ENCODE measurements at regions not wholly inside any gene's neighbourhood (a gene's known extent, or its start where the extent isn't known, plus 50 kb on each side); places are given as distances from the start of the nearest gene placed in this dataset.

GRCh38 chr7:32262315-32262714 is 192.1 kb upstream of the PDE1C start:
- DNase-seq: no peak

GRCh38 chr7:32259931-32260596 is 189.9 kb upstream of the PDE1C start:
- no peak for DNase-seq

- no peak for DNase-seq
Measured at GRCh38 chr7:32258265-32258664, 188.1 kb upstream of the PDE1C start.

GRCh38 chr7:32257621-32258020 is 187.4 kb upstream of the PDE1C start:
- no peak for DNase-seq

- no peak for DNase-seq
Measured at GRCh38 chr7:32256811-32257210, 186.6 kb upstream of the PDE1C start.

GRCh38 chr7:32256376-32256775 is 186.2 kb upstream of the PDE1C start:
- no peak for DNase-seq

- DNase-seq: no peak
Measured at GRCh38 chr7:32255036-32255435, 184.8 kb upstream of the PDE1C start.

- no peak for DNase-seq
Measured at GRCh38 chr7:32253299-32253698, 183.1 kb upstream of the PDE1C start.

- DNase-seq: no peak
Measured at GRCh38 chr7:32251659-32252058, 181.5 kb upstream of the PDE1C start.

- no peak for DNase-seq
Measured at GRCh38 chr7:32250471-32251260, 180.5 kb upstream of the PDE1C start.

GRCh38 chr7:32250003-32250402 is 179.8 kb upstream of the PDE1C start:
- DNase-seq: no peak

GRCh38 chr7:32248522-32248921 is 178.3 kb upstream of the PDE1C start:
- DNase-seq: no peak

- DNase-seq: no peak
Measured at GRCh38 chr7:32244806-32245345, 174.7 kb upstream of the PDE1C start.

- DNase-seq: no peak
Measured at GRCh38 chr7:32243687-32244290, 173.6 kb upstream of the PDE1C start.

GRCh38 chr7:32242436-32242835 is 172.2 kb upstream of the PDE1C start:
- DNase-seq: no peak

GRCh38 chr7:32241636-32242035 is 171.4 kb upstream of the PDE1C start:
- DNase-seq: no peak

- DNase-seq: no peak
Measured at GRCh38 chr7:32239764-32240163, 169.6 kb upstream of the PDE1C start.

- DNase-seq: no peak
Measured at GRCh38 chr7:32228601-32229000, 158.4 kb upstream of the PDE1C start.

GRCh38 chr7:32227746-32228145 is 157.5 kb upstream of the PDE1C start:
- no peak for DNase-seq

- DNase-seq: no peak
Measured at GRCh38 chr7:32224276-32224675, 154.1 kb upstream of the PDE1C start.

- DNase-seq: no peak
Measured at GRCh38 chr7:32223721-32224120, 153.5 kb upstream of the PDE1C start.

GRCh38 chr7:32223071-32223650 is 153.0 kb upstream of the PDE1C start:
- no peak for DNase-seq

GRCh38 chr7:32222251-32222900 is 152.2 kb upstream of the PDE1C start:
- no peak for DNase-seq
